HG03280 (cell line): ENCODE measurements at regions not wholly inside any gene's neighbourhood (a gene's known extent, or its start where the extent isn't known, plus 50 kb on each side); places are given as distances from the start of the nearest gene placed in this dataset.
"Not testable (repeated sequence)": the region's sequence is repeated elsewhere in the genome, so short reads cannot be mapped to it uniquely, and the experiment has no call there.

Experiments
- ATAC-seq: cut with Tn5 transposase; IDR thresholded peaks from one replicate; pipeline ENCODE4 v1.9.1; 2021; ENCODE audit warnings: mild to moderate bottlenecking, moderate library complexity; ENCODE audit not compliant: unreplicated experiment

DNA sequence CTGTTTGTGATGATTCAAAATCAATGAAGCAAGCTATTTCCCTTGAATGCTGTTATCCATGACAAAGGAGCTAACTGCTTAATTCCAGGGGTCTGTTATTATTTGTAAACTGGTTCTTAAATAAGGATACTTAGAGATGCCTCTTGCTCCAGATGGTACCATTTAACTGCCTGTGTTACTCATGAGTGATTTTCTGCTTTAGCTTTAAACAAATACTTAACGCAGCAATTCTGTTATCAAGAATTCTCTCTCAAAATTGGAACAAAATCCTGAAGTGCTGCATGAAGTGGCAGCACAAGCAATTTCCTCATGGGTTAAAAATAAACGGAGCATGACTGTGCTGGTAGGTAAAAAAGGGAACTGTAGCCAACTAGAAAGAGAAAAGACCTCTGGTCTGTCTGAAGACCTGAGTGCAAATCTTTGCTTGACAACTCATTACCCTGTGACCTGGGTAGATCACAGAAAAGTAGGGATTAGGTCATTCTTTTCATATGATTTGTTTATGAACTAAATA, 62.5 kb upstream of the GBE1 start:
- ATAC-seq = peak; percentile 94

DNA sequence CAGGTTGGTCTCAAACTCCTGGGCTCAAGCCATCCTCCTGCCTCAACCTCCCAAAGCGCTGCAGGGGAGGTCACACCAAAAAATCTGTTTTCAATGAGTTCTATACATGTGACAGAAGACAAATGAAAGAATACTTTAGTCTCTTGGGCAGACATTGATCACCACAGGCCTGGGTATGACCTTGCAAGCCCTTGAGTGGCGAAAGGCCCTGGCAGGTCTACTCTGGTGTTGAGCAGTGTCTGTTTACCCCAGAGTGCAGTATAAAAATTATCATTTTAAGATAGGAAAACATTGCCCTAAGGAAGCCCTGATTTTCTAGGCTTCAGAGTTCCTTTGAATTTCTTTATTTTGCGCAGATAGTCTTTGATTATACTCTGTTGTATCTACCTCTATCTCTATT, 61.6 kb upstream of the GBE1 start:
- ATAC-seq = no peak

DNA sequence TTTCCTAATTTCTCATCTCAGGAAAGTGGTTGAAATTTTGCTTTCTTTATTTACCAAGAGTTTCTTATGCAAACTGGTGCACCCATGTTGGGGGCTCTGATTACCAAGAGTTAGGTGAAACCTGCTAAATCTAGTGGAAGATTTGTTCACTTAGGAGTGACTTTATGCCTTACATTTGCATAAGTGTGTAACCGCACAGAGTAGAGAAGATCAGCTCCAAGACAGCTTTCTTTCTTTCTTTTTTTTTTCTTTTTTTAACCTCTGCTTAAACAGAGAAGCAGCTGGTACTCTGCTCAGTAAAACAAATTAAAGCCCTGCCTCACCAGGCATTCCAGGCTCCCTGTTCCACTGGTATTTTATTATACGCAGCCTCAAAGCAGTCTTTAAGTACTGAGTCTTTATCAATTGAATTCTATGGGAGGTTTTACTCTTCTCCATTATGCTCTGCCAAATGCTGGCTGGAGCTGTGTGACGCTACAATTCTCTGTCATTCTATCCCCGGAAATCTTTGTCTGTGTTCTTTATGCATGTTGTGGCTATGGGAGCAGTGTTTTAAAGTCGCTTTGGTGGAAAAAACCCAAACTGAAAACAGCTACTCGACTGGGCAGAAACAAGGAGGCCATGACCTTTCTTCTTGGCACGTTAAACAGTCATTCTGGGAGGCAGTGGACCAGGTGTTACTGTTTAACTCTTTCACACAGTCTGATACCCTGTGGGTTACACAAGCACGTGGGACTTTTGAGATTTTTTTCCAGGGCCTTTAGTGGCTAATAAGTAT, 55.2 kb upstream of the GBE1 start:
- peak; percentile 95 for ATAC-seq

DNA sequence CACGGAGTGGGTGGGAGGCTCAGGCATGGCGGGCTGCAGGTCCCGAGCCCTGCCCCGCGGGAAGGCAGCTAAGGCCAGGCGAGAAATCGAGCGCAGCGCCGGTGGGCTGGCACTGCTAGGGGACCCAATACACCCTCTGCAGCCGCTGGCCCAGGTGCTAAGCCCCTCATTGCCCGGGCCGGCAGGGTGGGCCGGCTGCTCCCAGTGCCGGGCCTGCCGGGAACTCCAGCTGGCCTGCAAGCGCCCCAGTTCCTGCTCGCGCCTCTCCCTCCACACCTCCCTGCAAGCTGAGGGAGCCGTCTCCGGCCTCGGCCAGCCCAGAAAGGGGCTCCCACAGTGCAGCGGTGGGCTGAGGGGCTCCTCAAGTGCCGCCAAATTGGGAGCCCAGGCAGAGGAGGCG, 50.7 kb upstream of the GBE1 start:
- ATAC-seq = not testable (repeated sequence)
